IPS DF 6.9 (cell line): ENCODE measurements at regions not wholly inside any gene's neighbourhood (a gene's known extent, or its start where the extent isn't known, plus 50 kb on each side); places are given as distances from the start of the nearest gene placed in this dataset.

Source experiments
- DNase-seq: peaks from one replicate; pipeline ENCODE4 v3.0.0-alpha.2; 2013; ENCODE audit warnings: low read depth, low spot score
- H3K27ac ChIP-seq: one replicate; pipeline ENCODE4 v1.5.1; 2013; ENCODE audit warnings: low read length, control low read depth
- H3K27me3 ChIP-seq: 2 replicates; pipeline ENCODE4 v1.6.1; 2013; ENCODE audit warnings: mild to moderate bottlenecking, low read length; ENCODE audit not compliant: control insufficient read depth, insufficient read depth
- H3K36me3 ChIP-seq: 2 replicates; pipeline ENCODE4 v1.6.1; 2013; ENCODE audit warnings: low read length; ENCODE audit not compliant: control insufficient read depth, insufficient read depth
- H3K4me1 ChIP-seq: 2 replicates; pipeline ENCODE4 v1.6.1; 2013; ENCODE audit warnings: low read length; ENCODE audit not compliant: control insufficient read depth, insufficient read depth
- H3K4me3 ChIP-seq: 2 replicates; pipeline ENCODE4 v1.5.1; 2013; ENCODE audit warnings: mild to moderate bottlenecking, low read length
- H3K9me3 ChIP-seq: 2 replicates; pipeline ENCODE4 v1.6.1; 2013; ENCODE audit warnings: low read length, inconsistent platforms; ENCODE audit not compliant: control insufficient read depth, insufficient read depth
- WGBS: extraction: QIAGEN DNeasy Blood & Tissue Kit; methylation state at CpG from one replicate; pipeline ENCODE4 v1.1.7; 2013; ENCODE audit warnings: mixed read lengths, missing lambda C conversion rate; ENCODE audit not compliant: insufficient read length, insufficient coverage; 5-methylcytosine and 5-hydroxymethylcytosine counted together

DNA sequence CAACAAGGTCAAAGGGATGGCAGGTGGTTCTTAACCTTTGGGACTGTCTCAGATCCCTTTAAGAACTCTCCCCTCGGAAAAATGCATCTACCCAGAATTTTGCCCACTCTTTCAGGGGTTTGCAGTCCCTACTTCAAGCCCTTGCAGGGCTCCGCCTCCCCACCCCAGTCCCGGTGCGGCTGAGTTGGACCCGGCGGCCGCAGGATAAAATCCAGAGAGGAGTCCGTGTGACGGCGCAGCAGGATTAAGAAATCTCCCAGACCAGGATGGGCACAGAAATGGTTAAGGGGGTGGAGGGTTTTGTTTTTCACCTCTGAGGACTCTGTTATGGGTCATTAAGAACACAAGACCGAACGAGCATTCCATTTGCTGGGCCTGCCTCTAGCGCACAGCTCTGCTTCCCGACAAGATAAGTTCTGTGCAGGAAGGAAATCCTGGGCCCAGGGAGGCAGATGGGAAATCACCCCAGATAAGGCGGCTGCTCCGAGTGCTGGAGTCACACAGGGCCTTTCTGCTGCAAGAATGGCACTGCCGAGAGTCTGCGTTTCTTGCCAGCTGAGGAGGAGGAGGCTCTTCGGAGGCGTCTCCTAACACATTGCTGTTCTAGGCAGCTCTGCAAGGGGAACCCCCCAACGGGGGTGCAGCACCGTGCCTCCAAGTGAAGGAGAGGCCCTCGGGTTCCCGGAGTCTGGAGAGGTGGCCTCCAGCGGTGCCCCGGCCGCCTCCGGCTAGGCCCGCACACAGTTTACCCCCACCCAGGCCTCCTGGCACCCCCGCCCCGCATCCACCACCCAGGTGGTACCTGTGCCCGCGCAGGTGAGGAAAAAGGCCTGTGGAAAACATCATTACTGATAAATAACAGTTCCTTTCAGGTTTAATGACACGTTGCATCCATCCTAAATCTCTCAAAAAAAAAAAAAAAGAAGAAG, 277.6 kb downstream of the BCOR start:
- WGBS = no CpG with 5 or more reads among the region's 34 CpGs
- H3K36me3 ChIP-seq = no peaks in the 10 kb centered on the region
- no peak overlapping the region for H3K27ac ChIP-seq
- H3K27me3 ChIP-seq = no peaks in the 10 kb centered on the region
- peaks cover 4% of the 10 kb centered on the region for H3K4me1 ChIP-seq
- H3K4me3 ChIP-seq = no peak overlapping the region; the same call in 1 of the 2 replicates
- no peaks in the 10 kb centered on the region for H3K9me3 ChIP-seq
- no peak for DNase-seq

DNA sequence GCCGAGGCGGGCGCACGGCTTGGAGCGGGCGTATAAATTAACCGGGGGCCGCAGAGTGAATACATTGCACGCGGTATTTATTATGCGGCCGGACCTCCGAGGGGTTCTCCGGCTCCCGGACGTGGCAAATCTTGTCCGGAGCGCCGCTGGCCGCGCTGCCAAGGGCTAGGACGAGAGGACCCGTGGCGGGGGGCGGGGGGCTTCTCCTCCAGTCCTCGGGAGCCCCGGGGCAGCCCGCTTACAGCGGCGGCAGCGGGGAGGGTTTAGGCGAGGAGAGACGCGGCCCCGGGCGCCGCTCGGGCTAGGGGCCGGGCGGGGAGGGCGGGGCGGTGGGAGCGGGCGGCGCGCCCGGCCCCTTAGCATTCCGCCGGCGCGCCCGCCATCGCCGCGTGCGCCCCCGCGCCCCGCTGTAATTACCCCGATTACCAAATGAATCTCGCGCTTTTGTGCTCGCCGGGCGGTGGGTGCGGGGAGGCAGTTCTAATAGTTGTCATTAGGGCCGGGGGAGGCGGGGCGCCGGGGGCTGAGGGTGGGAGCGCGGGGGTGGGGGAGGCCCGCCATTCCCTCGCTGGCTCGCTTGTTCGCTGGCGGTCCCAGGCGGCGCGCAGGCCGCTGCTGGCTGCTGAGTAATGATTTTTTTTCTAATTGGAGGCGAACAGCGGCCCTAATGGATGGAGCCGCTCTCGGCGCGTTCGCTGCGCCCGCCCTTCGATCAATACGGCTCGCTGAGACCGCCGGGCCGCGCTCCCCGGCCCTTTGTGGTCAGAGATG, 276.6 kb downstream of the BCOR start:
- H3K27me3 ChIP-seq = no peaks in the 10 kb centered on the region
- no peak overlapping the region for H3K27ac ChIP-seq
- H3K4me3 ChIP-seq = peak overlapping the region; percentile 36; the same call in 1 of the 2 replicates
- peaks cover 4% of the 10 kb centered on the region for H3K4me1 ChIP-seq
- no peaks in the 10 kb centered on the region for H3K36me3 ChIP-seq
- DNase-seq = no peak
- H3K9me3 ChIP-seq = no peaks in the 10 kb centered on the region
- WGBS = no CpG with 5 or more reads among the region's 98 CpGs

DNA sequence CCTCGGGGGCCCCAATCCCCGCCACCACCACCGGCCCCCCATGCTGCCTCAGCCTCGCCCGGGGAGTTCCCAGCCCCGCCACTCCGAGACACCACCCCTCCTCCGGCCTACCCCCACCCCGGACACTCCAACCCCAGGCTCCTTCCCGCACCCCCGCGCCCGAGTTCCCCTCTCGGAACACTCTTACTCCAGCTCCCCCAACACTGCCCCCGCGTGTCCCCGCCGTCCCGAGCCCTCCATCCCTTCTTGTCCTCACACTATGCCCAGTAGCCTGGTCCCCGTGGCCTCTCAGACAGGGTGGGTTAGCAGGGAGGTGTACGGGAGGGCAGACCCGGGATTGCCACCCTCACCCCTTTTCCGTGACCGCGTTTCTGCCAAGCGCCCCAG, 276.1 kb downstream of the BCOR start:
- Histone ChIP-seq H3K9me3 (no peaks in the 10 kb centered on the region), H3K4me3 (peak overlapping the region; percentile 36; the same call in 1 of the 2 replicates), H3K27me3 (no peaks in the 10 kb centered on the region), H3K4me1 (peaks cover 2% of the 10 kb centered on the region), H3K27ac (no peak overlapping the region), H3K36me3 (no peaks in the 10 kb centered on the region)
- no CpG with 5 or more reads among the region's 26 CpGs for WGBS
- no peak for DNase-seq

DNA sequence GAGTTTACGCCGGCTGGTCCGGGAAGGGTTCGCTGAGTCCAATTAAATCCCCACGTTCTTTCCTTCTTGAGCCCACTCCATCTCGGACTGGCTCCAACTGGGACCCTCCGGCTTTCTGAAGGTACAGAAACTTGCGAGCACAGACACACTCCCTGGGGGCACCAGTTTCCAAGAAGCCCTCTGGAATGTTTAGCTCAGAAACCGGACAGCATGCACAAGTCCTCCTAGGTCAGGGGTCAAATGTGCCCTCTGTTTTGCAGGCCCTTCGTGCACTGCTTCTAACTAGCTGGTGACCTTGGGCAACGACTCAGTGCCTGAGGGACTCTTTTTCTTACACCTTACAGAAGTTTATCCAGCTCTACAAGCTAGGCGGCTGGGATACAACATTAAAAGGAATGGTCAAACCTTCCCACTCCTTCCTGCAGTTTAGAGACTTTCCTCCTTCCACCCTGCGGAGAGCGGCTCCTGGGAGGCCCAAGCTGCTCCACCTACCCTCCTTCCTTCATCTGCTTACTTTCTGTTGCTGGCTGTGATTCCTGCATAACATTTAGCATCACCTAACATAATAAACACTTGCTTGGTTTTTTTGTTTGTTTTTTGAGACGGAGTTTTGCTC, 275.5 kb downstream of the BCOR start:
- Histone ChIP-seq H3K27me3 (no peaks in the 10 kb centered on the region), H3K36me3 (no peaks in the 10 kb centered on the region), H3K4me1 (peaks cover 2% of the 10 kb centered on the region), H3K27ac (no peak overlapping the region), H3K9me3 (no peaks in the 10 kb centered on the region), H3K4me3 (no peak overlapping the region)
- no CpG with 5 or more reads among the region's 15 CpGs for WGBS
- DNase-seq = no peak

DNA sequence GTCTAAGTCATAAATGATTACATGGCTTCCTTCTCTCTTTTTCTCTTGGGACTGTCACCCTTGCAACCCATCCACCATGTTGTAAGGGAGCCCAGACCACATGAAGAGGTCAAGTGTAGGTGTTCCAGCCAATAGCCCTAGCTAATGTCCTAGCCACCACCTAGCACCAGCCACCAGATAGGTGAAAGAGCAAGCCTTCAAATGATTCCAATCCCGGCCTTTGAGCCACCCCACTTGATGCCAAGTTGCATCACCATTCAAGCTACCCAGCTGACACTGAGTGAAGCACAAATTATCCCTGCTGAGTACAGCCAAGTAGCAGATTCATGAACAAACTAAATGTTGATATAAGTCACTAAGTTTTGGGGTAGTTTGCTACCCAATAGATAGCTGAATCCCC, 274.3 kb downstream of the BCOR start:
- Histone ChIP-seq H3K27ac (no peak overlapping the region), H3K4me1 (peaks cover 2% of the 10 kb centered on the region), H3K27me3 (no peaks in the 10 kb centered on the region), H3K36me3 (no peaks in the 10 kb centered on the region), H3K9me3 (no peaks in the 10 kb centered on the region), H3K4me3 (no peak overlapping the region)
- DNase-seq = no peak
- no CpG with 5 or more reads among the region's 1 CpG for WGBS

DNA sequence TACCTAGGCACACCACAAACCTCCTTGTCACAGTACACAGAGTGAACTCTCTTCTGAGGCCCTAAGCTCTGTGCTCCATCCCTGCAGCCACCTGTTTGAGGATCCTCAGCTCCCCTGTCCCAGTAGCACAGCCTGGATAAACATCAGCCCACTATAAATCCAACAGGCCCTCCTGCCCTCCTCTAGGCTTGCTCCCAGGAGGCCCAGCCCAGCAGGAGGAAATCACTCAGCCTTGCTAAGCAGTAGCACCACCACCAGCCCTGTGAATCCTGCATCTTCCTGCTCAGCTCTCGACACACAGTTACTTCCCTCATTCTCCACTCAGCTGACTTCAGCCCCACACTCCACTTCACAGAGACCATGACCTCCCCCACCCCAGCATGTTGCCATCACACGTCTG, 273.9 kb downstream of the BCOR start:
- no CpG with 5 or more reads among the region's 2 CpGs for WGBS
- H3K36me3 ChIP-seq = no peaks in the 10 kb centered on the region
- peaks cover 2% of the 10 kb centered on the region for H3K4me1 ChIP-seq
- no peak overlapping the region for H3K27ac ChIP-seq
- H3K4me3 ChIP-seq = no peak overlapping the region
- H3K27me3 ChIP-seq = no peaks in the 10 kb centered on the region
- DNase-seq = no peak
- no peaks in the 10 kb centered on the region for H3K9me3 ChIP-seq

GRCh38 chrX:39826813-39827543, 270.8 kb downstream of the BCOR start:
- H3K27me3 ChIP-seq = no peaks in the 10 kb centered on the region
- H3K9me3 ChIP-seq = no peaks in the 10 kb centered on the region
- H3K36me3 ChIP-seq = no peaks in the 10 kb centered on the region
- no peak for DNase-seq
- no peak overlapping the region for H3K4me3 ChIP-seq
- H3K4me1 ChIP-seq = peaks cover 2% of the 10 kb centered on the region
- no peak overlapping the region for H3K27ac ChIP-seq
- no CpG with 5 or more reads among the region's 14 CpGs for WGBS

- DNase-seq = no peak
- no peak overlapping the region for H3K4me3 ChIP-seq
- H3K27me3 ChIP-seq = no peaks in the 10 kb centered on the region
- no peaks in the 10 kb centered on the region for H3K9me3 ChIP-seq
- H3K4me1 ChIP-seq = peaks cover 1% of the 10 kb centered on the region; the same call in 1 of the 2 replicates
- no peaks in the 10 kb centered on the region for H3K36me3 ChIP-seq
- no CpG with 5 or more reads among the region's 14 CpGs for WGBS
- no peak overlapping the region for H3K27ac ChIP-seq
Measured at GRCh38 chrX:39827951-39828350, 269.8 kb downstream of the BCOR start.

- peaks cover 1% of the 10 kb centered on the region; the same call in 1 of the 2 replicates for H3K4me1 ChIP-seq
- H3K9me3 ChIP-seq = no peaks in the 10 kb centered on the region
- H3K27me3 ChIP-seq = no peaks in the 10 kb centered on the region
Measured at GRCh38 chrX:39828971-39829370, 268.8 kb downstream of the BCOR start.

DNA sequence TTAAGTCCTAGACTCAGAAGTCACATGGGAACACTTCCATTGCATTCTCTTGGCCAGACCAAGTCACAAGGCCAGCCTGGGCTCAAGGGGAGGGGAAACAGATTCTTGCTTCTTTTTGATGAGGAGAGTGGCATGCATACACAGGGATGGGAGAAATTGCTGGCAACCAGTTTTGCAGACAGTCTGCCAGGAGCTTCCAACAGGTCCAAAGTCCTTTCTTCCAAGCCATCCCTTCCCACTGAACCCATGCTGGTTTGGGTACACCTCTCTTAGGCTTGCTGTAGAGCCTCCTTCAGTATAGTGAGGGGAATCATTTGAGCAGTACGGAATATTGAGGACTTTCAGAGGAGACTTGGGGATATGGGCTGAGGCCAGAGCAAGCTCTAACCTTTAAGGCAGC, 267.8 kb downstream of the BCOR start:
- Histone ChIP-seq H3K27me3 (no peaks in the 10 kb centered on the region), H3K36me3 (no peaks in the 10 kb centered on the region), H3K9me3 (no peaks in the 10 kb centered on the region), H3K4me1 (no peaks in the 10 kb centered on the region), H3K27ac (no peak overlapping the region), H3K4me3 (no peak overlapping the region)
- DNase-seq = no peak
- no CpG with 5 or more reads among the region's 1 CpG for WGBS

More at GRCh38 chrX:39828971-39829370, 268.8 kb downstream of the BCOR start:
- DNase-seq = no peak
- Histone ChIP-seq H3K4me3 (no peak overlapping the region), H3K36me3 (no peaks in the 10 kb centered on the region), H3K27ac (no peak overlapping the region)
